GM21360 (cell line): ENCODE measurements at regions not wholly inside any gene's neighbourhood (a gene's known extent, or its start where the extent isn't known, plus 50 kb on each side); places are given as distances from the start of the nearest gene placed in this dataset.
"Not testable (repeated sequence)": the region's sequence is repeated elsewhere in the genome, so short reads cannot be mapped to it uniquely, and the experiment has no call there.

Experiments used
- ATAC-seq: cut with Tn5 transposase; IDR thresholded peaks from one replicate; pipeline ENCODE4 v1.9.1; 2021; ENCODE audit warnings: mild to moderate bottlenecking, moderate library complexity; ENCODE audit not compliant: unreplicated experiment

- ATAC-seq: no peak
These were observed 732.2 kb downstream of the NR4A2 start for GRCh38 chr2:155600296-155600695.

GRCh38 chr2:155599834-155600233, 732.7 kb downstream of the NR4A2 start:
- no peak for ATAC-seq

GRCh38 chr2:155583674-155584195, 748.8 kb downstream of the NR4A2 start:
- ATAC-seq: no peak

- ATAC-seq: no peak
These were observed 757.6 kb downstream of the NR4A2 start for GRCh38 chr2:155574941-155575340.

- no peak for ATAC-seq
These were observed 785.0 kb downstream of the NR4A2 start for GRCh38 chr2:155547571-155547970.

GRCh38 chr2:155546721-155547555, 785.6 kb downstream of the NR4A2 start:
- ATAC-seq: no peak

- not testable (repeated sequence) for ATAC-seq
These were observed 793.5 kb downstream of the NR4A2 start for GRCh38 chr2:155539028-155539427.

- no peak for ATAC-seq
These were observed 804.5 kb downstream of the NR4A2 start for GRCh38 chr2:155528034-155528433.

GRCh38 chr2:155525199-155525598, 807.3 kb downstream of the NR4A2 start:
- ATAC-seq: no peak

- ATAC-seq: no peak
These were observed 812.9 kb downstream of the NR4A2 start for GRCh38 chr2:155519529-155520130.

GRCh38 chr2:155518094-155518493, 814.4 kb downstream of the NR4A2 start:
- no peak for ATAC-seq

- ATAC-seq: no peak
These were observed 815.2 kb downstream of the NR4A2 start for GRCh38 chr2:155517362-155517761.

- no peak for ATAC-seq
These were observed 814.8 kb downstream of the KCNJ3 start for GRCh38 chr2:155513248-155513647.

- no peak for ATAC-seq
These were observed 804.3 kb downstream of the KCNJ3 start for GRCh38 chr2:155502766-155503165.

GRCh38 chr2:155498106-155498505, 799.6 kb downstream of the KCNJ3 start:
- no peak for ATAC-seq

- ATAC-seq: no peak
These were observed 796.2 kb downstream of the KCNJ3 start for GRCh38 chr2:155494744-155495143.

- ATAC-seq: no peak
These were observed 786.8 kb downstream of the KCNJ3 start for GRCh38 chr2:155485141-155485842.

GRCh38 chr2:155481141-155481540, 782.6 kb downstream of the KCNJ3 start:
- no peak for ATAC-seq

GRCh38 chr2:155472018-155472417, 773.5 kb downstream of the KCNJ3 start:
- not testable (repeated sequence) for ATAC-seq

- ATAC-seq: no peak
These were observed 757.7 kb downstream of the KCNJ3 start for GRCh38 chr2:155456222-155456621.

- ATAC-seq: no peak
These were observed 744.4 kb downstream of the KCNJ3 start for GRCh38 chr2:155442755-155443372.
